Iris pigment epithelial cell (primary cell): ENCODE measurements at regions not wholly inside any gene's neighbourhood (a gene's known extent, or its start where the extent isn't known, plus 50 kb on each side); places are given as distances from the start of the nearest gene placed in this dataset.

Experiments
- DNase-seq: peaks from one replicate; pipeline ENCODE4 v3.0.0-alpha.2; 2011; ENCODE audit warnings: low read depth

- DNase-seq = no peak
Measured at GRCh38 chr14:98958048-98958631, 313.9 kb downstream of the BCL11B start.

- DNase-seq = no peak
Measured at GRCh38 chr14:98958632-98959031, 313.4 kb downstream of the BCL11B start.

- DNase-seq = no peak
Measured at GRCh38 chr14:98959410-98959809, 312.6 kb downstream of the BCL11B start.

GRCh38 chr14:98959958-98960616 is 311.9 kb downstream of the BCL11B start:
- DNase-seq = no peak

- no peak for DNase-seq
Measured at GRCh38 chr14:98960617-98961013, 311.4 kb downstream of the BCL11B start.

GRCh38 chr14:98961191-98961590 is 310.8 kb downstream of the BCL11B start:
- DNase-seq = no peak

- DNase-seq = no peak
Measured at GRCh38 chr14:98962118-98962517, 309.9 kb downstream of the BCL11B start.

GRCh38 chr14:98963610-98964009 is 308.4 kb downstream of the BCL11B start:
- no peak for DNase-seq

- no peak for DNase-seq
Measured at GRCh38 chr14:98964171-98964570, 307.8 kb downstream of the BCL11B start.

GRCh38 chr14:98965076-98965475 is 306.9 kb downstream of the BCL11B start:
- no peak for DNase-seq

GRCh38 chr14:98966016-98966415 is 306.0 kb downstream of the BCL11B start:
- DNase-seq = no peak

- DNase-seq = no peak
Measured at GRCh38 chr14:98966475-98967162, 305.4 kb downstream of the BCL11B start.

- no peak for DNase-seq
Measured at GRCh38 chr14:98974113-98974512, 297.9 kb downstream of the BCL11B start.

- DNase-seq = no peak
Measured at GRCh38 chr14:98976271-98976670, 295.7 kb downstream of the BCL11B start.

GRCh38 chr14:98977451-98977850 is 294.5 kb downstream of the BCL11B start:
- no peak for DNase-seq

- DNase-seq = no peak
Measured at GRCh38 chr14:98982986-98983385, 289.0 kb downstream of the BCL11B start.

GRCh38 chr14:98984027-98984718 is 287.8 kb downstream of the BCL11B start:
- DNase-seq = no peak

GRCh38 chr14:98984719-98985041 is 287.3 kb downstream of the BCL11B start:
- no peak for DNase-seq

- DNase-seq = no peak
Measured at GRCh38 chr14:98993818-98994217, 278.2 kb downstream of the BCL11B start.

- DNase-seq = no peak
Measured at GRCh38 chr14:98994561-98994960, 277.4 kb downstream of the BCL11B start.

- no peak for DNase-seq
Measured at GRCh38 chr14:98997526-98998205, 274.3 kb downstream of the BCL11B start.

GRCh38 chr14:98999345-98999744 is 272.7 kb downstream of the BCL11B start:
- no peak for DNase-seq
